GM21526 (cell line): ENCODE measurements at regions not wholly inside any gene's neighbourhood (a gene's known extent, or its start where the extent isn't known, plus 50 kb on each side); places are given as distances from the start of the nearest gene placed in this dataset.
"Not testable (repeated sequence)": the region's sequence is repeated elsewhere in the genome, so short reads cannot be mapped to it uniquely, and the experiment has no call there.

Experiments
- ATAC-seq: cut with Tn5 transposase; IDR thresholded peaks from one replicate; pipeline ENCODE4 v1.9.1; 2021; ENCODE audit warnings: moderate library complexity; ENCODE audit not compliant: unreplicated experiment, low FRiP score

GRCh38 chr4:14335872-14336271 lies 666.4 kb upstream of the CPEB2 start:
- ATAC-seq = no peak

DNA sequence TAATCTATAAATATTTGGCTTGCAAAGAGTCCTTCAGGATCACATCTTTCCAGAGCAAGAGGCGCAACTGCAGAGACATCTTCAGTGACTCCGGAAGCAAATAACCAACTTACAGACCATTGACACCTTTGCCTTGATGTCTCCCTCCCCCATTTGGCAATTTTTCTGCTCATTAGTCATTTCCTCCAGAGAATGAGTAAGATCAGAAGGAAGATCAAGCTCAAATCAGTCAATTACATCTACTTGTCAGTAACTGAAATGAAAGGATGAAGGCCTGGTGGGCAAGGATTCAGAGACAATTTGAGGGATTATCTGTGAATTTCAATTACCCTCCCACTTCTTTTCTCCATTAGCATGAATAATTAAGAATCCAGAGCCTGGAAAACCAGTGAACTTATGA lies 665.6 kb upstream of the CPEB2 start:
- no peak for ATAC-seq

DNA sequence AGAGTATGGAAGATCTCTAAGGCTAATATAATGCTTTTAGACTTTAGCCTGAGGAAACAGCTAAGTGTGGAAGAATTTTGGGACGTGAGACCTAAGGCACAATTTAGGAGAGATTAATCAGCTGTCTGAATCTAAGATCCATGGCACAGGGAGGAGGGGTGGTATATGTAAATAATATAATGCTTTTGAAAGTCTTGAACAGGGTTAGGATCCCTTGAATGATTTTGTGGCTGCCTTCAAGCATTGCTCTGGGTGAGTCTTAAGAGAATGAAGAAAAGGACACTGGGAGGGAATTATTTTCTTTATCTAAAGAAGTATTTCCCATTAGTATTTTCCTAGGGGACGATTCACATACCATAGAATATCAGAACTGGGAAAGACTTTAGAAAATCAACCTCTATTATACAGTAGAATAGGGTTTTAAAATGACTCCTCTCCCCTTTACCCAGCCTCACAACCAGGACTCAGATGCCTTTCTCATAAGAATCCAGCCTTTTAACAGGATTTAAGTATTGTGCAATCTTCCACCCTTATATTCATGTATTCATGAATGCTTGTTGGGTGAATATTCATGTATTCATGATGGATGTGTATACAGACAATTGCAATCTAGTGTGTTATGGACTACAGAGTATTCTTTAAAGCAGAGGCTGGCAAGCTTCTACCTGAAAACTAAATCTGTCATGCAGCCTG lies 664.2 kb upstream of the CPEB2 start:
- no peak for ATAC-seq

DNA sequence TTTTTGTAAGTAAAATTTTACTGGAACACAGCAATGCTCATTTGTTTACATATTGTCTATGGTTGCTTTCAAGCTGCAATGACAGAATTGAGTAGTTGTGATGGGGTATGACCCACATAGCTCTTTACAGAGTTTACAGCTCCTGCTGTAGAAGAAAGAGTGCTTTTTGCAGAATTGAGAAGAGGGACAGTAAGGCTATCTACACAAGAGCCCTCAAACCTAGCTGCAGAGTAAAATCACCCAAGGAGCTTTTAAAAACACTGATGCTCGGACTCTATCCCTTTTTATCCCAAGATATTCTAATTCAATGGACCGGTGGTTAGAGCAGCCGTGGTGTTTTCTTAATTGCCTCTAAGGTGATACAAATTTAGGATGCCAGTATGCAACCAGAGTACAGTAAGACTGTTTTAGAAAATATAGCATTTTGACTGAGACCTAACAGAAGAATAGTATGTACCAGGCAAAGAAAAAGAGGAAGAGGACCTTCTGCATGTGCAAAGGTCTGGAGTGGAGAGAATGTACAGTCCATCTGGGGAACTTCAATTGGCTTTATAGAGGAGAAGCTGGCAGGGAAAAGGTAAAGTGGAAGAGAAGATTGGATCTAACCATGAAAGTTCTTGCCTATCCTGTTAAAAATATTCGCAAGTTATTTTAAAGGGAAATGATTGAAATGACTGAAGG lies 663.6 kb upstream of the CPEB2 start:
- no peak for ATAC-seq

- ATAC-seq = no peak
These were observed 662.6 kb upstream of the CPEB2 start for GRCh38 chr4:14339715-14340114.

DNA sequence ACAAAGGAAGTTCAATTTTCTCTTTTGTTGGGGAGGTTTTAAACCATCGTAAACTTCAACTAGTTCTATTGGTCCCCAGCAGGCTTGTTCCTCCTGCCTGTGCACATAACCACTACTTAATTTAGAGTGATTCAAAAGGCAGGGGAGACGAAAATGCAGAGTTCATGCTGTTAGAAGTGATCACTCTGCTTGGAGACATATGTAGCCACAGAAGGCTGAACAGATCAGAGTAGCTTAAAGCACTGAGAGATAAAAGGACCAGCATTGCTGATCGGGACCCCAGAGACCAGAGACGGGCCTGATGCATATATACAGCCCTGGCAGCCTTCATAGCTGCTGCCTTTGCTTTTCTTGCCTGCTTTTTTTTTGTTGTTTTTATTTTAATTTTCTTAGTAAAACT lies 662.0 kb upstream of the CPEB2 start:
- ATAC-seq = no peak

DNA sequence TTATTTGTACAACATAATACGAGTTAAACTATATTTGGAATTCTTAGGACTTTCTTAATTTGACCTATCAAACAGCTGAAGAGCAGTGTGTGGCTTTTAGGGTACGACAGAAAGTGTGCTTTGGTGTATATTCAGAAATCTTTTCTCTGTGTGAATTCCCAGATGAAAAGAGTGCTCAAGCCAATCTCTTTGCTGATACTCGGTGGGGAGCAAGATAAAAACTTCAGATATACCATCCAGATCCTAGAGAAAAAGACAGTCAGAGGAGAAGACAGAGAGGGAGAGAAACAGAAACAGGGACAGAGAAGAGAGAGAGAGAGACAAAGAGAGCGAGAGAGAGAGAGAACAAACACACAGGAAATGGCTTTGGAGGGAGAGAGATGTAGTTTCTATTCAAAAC lies 658.3 kb upstream of the CPEB2 start:
- ATAC-seq = no peak

- ATAC-seq = no peak
These were observed 656.9 kb upstream of the CPEB2 start for GRCh38 chr4:14345356-14345775.

DNA sequence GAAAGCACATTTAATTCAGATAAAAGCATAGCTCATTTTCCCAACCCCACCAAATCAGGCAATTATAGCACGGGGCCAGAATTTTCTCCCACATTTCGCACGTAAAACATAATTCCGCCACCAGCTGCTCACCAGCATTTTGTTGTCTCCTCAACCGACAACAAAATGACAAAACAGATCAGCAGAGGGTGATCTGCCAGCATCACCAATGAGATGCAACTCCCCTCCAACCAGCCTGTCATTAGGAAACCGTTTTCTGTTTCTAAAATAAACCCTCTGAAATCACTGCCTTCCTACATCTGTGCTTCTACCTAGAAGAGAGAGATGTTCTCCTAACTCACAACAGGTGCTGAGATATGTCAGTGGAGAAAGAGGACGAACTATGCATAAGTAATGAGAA lies 654.8 kb upstream of the CPEB2 start:
- ATAC-seq = no peak

DNA sequence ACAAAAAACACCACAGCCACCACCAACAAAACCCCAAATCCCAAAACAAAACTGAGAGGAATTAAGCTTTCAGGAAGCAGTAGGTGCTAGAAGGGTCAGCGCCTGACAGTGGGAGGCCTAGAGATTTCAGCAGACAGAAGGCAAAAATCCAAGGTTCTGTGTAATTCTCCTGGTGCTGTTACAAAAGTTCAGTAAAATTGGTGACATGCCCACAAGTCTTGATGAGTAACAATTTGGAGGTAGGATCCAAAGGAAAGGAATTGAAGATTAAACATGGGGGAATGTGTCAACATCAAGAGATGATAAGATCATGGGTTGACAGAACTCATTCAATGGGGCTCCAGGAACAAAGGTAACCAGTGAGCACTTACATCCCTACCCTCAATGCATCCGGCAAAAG lies 653.8 kb upstream of the CPEB2 start:
- ATAC-seq = no peak

GRCh38 chr4:14358544-14359160 lies 643.6 kb upstream of the CPEB2 start:
- ATAC-seq = not testable (repeated sequence)

DNA sequence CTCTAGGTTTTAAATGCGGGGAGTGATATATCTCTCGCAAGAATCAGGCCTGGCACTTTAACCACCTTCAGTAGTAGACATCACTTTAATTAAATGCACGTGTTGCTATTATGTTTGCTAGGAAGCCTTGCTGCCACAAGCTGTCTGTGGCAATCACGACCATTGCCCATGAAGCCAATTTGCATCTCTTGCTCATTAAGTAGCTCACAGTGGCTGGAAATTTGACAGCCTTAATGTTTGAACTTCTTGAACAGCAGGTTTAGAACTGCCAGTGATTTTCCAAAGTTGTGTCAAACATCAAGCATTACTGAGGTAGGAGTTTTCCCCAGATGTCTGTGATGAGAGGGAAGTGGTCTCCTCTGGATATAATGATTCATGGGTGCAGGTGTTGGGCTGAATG lies 642.3 kb upstream of the CPEB2 start:
- no peak for ATAC-seq

- no peak for ATAC-seq
These were observed 641.2 kb upstream of the CPEB2 start for GRCh38 chr4:14361084-14361483.

DNA sequence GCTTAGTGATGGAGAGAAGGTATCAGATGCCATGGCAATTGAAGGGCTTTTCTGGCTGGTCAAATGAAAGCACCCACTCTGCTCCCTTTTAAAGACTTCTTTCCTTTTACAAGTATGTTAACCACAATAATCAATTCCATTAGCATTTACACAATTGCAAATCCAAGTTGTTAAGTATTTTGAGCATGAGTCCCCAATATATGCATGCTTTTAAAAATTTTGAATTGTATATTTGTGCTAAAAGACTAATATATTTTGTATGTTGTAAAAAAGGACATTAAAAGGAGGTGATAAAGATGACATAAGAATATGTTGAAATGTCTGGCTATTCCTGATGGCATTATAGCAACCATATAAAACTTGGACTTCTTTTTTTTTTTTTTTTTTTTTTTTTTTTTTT lies 639.9 kb upstream of the CPEB2 start:
- no peak for ATAC-seq

DNA sequence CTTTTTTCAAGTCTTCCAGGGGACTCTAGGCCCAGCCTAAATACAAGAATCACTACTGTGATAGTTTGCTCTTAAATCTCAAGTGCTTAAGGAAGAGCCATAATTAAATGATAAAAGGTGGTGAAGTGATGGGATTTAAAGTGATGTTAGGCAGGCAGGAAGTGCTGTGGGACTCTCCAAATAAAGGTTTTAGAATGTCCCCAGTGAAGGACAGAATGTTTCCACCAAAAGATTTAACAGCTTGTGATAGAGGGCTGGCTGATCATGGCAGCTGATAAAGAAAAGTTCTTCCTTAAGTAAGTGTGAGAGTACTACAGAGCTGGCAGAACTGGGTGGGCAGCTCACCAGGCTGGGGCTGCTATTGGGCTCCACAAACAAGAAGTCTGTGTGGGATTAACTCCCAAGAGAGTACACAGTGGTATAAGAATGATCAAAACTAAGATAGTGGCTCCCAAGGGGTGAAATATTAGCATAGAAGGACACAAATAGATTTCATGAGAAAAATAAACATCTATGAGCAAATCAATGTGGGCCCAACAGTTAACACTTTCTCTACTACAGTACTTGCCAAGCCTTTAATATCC lies 637.2 kb upstream of the CPEB2 start:
- ATAC-seq = no peak

DNA sequence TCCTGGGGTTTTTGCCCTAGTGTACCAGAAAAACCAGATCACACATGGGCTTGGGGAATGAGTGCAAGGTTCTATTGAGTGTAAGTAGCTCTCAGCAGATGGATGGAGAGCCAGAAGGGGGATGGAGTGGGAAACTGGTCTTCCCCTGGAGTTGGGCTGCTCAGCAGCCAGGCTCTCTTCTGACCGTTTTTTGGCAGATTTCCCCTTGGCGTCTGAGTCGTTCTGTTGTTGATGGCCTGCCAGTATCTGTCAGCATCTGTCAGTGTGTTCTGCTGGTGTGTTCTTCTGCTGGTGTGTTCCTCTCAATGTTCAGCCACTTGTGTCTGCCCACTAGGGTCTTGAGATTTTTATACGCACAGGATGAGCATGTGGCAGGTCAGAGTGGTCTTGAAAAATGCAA lies 633.9 kb upstream of the CPEB2 start:
- ATAC-seq = no peak

DNA sequence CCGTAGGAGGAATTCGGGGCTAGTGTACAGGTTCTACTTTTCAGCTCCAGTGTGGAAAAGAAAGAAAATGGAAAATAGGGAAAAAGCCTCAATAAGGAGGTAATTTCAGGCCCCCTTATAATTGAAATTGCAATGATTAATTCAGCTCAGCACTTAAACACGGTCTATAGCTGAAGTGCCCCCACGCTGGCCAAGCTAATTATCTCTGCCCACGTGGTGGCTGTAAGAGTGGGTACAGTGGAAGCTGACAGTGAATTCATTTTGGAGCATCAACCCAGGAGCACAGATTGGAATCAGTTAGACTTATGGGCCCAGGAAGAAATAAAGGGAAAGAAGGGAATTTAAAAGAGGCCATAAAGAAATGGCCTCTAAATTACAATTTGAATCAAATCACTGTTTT lies 631.1 kb upstream of the CPEB2 start:
- no peak for ATAC-seq

DNA sequence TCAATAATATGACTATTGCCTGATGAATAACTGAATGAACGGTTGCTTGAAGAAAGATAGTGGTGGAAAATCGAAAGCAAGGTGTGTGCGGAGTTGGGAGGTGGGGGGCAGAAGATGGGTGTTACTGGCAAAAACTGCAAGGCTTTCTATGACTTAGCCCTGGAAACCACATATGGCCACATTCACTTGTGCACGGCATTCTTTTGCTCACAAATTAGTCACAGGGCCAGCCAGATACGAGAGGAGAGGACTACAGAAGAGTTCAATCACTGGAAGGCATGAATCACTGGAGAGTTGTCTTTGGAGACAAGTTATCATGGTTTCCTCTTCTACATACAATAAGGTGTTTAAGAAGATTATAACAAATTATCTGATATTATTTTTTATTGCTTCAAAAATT lies 626.5 kb upstream of the CPEB2 start:
- no peak for ATAC-seq

DNA sequence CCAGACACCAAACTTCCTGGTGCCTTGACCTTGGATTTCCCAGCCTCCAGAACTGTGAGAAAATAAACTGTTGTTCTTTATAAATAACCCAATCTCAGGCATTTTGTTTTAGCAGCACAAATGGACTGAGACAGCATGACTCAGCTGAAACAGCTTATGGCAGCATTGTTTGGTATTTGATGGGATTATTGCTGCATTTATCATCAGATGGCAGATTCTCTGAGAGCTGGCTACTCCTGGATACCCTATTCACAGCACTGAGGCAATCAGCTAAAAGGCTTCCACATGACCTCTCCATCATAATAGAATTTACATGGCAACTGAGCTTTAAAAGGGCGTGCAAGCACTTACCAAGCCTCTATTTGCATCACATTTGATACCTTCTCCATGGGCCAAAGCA lies 623.1 kb upstream of the CPEB2 start:
- no peak for ATAC-seq

DNA sequence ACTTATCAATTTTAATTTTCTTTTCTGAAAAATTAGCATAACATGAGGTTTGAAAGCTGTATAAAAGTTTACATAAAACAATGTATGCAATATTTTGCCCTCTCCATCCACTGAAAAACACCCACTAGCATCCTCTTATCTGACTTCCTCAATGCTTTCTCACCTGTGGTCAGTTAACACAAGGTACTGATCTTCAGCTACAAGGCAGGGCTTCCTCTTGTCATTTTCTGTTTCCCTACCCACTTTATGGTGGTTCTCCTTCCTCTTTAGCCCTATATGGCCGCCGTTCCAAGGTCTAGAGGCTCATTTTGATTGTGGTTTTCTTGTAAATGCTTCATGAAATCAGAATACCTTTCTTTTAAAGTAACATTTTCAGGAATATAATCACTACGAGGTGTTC lies 618.6 kb upstream of the CPEB2 start:
- ATAC-seq = peak; percentile 71

- ATAC-seq = no peak
These were observed 617.5 kb upstream of the CPEB2 start for GRCh38 chr4:14384824-14385223.

GRCh38 chr4:14386196-14386595 lies 616.1 kb upstream of the CPEB2 start:
- no peak for ATAC-seq
